Choroid plexus epithelial cell (primary cell): ENCODE measurements at regions not wholly inside any gene's neighbourhood (a gene's known extent, or its start where the extent isn't known, plus 50 kb on each side); places are given as distances from the start of the nearest gene placed in this dataset.

Source experiments
- DNase-seq: peaks from one replicate; pipeline ENCODE4 v3.0.0-alpha.2; 2010; ENCODE audit warnings: low read depth
- H3K4me3 ChIP-seq: 2 replicates; pipeline ENCODE4 v1.5.1; 2011; ENCODE audit warnings: low read depth, mild to moderate bottlenecking, control low read depth, low read length, moderate library complexity
- TF ChIP-seq, protein P1 (sequence below): conservative IDR thresholded peaks from 2 replicates; pipeline ENCODE4 v1.5.1; 2011; ENCODE audit warnings: low read depth, mild to moderate bottlenecking, control low read depth, inconsistent platforms, low read length, moderate library complexity

DNA sequence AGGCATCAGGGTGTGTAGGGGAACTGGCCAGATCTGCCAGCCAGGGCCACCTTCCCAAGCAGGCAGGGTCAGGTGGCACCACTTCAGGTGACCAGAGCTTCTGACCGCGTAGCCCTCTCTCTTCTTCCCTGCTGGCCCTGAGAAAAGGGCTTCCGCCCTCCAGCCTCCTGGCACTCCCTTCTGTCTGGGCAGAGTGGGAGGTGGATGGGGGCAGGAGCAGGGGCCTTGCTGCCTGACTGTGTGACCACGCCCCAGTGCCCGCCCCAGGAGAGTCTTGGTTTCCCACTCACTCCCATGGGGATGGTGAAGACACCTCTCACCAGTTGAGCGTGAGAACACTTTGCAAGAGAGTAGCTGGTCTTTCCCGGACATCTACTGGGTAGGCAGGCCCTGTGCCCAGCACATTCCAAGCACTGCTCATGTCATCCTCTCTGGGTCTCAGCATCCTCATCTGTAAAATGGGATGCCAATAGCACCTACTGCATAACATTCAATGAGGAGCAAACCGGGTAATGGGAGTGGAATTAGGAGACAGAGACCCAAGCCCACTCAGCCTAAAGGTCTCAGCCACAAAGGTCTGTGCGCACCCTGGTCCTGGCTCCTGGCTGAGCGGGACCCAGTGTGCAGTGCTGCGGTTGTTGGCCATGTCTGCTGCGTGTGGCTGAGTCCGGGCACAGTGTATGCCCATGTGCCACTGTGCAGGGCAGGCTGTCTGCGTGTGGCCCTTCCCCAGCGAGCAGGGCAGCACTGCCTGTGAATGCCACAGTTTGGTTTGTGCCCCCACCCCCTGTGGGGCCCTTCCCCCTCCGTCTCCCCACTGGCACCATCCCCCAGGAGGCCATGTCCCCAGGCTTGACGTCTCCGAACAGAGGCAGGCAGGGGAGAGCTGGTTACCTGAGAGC, 179.1 kb upstream of the IER5L start:
- DNase-seq, result no peak
- H3K4me3 ChIP-seq, result no peak overlapping the region
- TF ChIP-seq, protein P1, sequence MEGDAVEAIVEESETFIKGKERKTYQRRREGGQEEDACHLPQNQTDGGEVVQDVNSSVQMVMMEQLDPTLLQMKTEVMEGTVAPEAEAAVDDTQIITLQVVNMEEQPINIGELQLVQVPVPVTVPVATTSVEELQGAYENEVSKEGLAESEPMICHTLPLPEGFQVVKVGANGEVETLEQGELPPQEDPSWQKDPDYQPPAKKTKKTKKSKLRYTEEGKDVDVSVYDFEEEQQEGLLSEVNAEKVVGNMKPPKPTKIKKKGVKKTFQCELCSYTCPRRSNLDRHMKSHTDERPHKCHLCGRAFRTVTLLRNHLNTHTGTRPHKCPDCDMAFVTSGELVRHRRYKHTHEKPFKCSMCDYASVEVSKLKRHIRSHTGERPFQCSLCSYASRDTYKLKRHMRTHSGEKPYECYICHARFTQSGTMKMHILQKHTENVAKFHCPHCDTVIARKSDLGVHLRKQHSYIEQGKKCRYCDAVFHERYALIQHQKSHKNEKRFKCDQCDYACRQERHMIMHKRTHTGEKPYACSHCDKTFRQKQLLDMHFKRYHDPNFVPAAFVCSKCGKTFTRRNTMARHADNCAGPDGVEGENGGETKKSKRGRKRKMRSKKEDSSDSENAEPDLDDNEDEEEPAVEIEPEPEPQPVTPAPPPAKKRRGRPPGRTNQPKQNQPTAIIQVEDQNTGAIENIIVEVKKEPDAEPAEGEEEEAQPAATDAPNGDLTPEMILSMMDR, result no peak

DNA sequence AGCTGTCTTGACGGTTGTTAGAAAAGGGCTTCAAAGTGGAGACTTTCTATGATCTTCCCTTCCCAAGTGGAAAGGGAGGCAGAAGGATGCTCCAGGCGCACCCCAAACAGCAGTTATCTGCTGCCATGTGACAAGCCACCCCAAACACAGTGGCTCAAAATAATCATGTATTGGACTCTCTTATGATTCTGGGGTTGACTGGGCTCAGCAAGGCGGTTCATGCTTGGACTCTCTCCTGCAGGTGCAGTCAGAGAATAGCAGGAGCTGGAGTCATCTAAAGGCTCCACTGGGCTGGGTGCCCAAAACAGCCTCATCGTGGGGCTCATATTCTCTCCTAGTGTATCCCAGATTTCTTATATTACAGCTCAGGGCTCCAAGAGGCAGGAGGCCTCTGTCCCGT, 177.6 kb upstream of the IER5L start:
- no peak overlapping the region for H3K4me3 ChIP-seq
- DNase-seq, result no peak
- TF ChIP-seq, protein P1, result no peak

DNA sequence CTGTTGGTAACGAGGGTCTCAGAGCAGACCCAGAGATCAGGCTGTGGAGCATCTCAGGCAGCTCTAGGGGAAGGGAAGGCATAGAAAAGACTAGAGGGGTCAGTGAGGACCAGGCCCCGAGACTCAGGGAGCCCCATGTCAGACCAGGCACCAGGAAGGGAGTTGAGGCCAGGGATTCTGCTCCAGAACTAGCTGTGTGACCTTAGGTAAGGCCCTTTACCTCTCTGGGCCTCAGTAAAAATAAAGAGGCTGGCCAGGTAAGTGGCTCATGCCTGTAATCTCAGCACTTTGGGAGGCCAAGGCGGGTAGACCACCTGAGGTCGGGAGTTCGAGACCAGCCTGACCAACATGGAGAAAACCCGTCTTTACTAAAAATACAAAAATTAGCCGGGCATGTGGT, 176.4 kb upstream of the IER5L start:
- TF ChIP-seq, protein P1, result no peak
- no peak for DNase-seq
- H3K4me3 ChIP-seq, result no peak overlapping the region

DNA sequence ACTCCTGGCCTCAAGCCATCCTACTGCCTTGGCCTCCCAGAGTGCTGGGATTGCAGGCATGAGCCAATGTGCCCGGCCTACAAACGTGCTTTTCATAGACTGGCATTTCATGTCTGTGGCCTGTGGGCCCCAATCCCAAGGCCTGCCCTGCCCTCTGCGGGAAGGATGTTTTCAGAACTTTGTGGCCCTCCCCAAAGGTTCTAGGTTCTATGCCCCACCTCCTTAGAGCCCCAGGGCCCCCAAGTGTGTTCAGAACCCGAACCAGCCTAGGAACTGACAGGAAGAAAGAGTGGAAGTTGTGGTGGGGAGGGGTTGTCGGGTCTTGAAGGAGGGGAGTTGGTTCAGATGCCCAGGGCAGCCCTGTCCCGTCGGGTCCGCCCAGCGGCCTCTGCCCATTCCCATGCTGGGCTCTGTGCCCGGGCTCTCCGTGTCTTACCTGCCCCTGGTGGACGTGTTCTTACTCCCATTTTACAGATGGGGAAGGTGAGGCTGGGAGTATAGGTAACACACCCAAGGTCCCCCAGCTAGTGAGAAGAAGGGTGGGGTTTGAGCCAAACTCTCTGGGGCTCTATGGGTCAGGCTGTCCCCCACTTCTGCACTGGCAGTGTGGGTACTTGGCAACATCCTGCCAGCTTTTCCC, 175.8 kb upstream of the IER5L start:
- TF ChIP-seq, protein P1, result no peak
- no peak overlapping the region for H3K4me3 ChIP-seq
- no peak for DNase-seq

DNA sequence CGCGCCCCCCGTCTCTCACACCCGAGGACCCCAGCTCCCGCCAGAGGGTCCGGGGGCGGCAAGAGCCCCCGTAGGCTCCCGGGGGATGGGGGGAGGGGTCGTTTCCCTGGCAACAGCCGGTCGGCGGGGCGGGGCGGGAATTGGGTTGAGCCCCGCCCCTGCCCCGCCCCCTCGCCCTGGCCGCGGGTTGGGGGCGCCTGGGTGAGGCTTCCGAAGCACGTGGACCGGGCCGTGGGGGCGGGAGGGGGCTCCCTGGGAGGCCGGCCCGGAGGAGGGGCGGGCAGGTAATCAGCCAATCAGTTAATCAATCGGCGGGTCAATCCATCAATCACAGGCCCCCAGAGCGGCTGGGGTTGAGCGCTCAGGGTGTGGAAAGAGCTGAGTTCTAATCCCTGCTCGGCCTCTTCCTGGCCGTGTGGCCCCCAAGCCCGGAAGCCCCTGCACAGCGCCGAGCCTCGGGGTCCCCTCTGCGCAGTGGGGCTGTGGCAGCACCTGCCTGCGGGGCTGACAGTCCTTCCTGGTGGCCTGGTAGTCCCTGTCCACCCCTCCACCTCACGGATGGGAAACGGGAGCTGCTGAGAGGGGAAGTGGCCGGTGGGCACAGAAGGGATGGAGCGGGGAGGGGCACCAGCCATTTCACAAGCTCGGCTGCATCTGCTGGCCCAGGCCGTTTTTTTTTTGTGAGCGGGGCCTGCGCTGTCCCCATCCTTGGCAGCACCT, 174.2 kb upstream of the IER5L start:
- peak; percentile 50 for DNase-seq
- peak overlapping the region; percentile 51 for H3K4me3 ChIP-seq
- TF ChIP-seq, protein P1, result no peak

DNA sequence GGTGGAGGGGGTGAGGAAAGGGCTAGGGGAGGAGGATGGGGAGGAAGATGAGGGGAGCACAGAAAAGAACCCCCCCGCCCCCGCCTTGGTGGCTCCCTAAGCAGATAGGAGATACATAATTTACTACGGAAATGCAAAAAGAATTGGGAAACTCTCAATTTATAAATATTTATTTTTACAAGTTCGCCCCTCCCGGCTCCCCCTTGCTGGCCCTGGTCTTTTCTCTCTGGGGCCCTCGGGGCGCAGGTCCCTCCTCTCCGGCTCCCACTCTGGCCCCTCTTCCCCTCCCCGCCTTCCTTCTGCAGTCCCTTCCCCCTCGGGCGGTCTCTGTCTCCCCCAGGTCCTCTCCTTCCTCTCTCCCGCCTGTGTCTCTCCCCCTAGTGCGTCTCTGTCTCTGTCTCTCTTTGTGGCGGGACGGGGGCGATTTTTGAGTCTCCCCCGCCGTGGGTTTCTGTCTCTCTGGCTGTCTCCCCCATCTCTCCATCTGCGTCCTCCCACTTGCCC, 173.6 kb upstream of the IER5L start:
- H3K4me3 ChIP-seq, result peak overlapping the region; percentile 51
- no peak for DNase-seq

More for the DNA sequence above, 173.6 kb upstream of the IER5L start:
- TF ChIP-seq, protein P1, result no peak
